DOHH2 (cell line): ENCODE measurements at regions not wholly inside any gene's neighbourhood (a gene's known extent, or its start where the extent isn't known, plus 50 kb on each side); places are given as distances from the start of the nearest gene placed in this dataset.

ENCODE experiments used
- CTCF ChIP-seq: fragments of 200-600 bp; sonication (generic); IDR thresholded peaks from one replicate; pipeline ENCODE4 v1.5.1; 2014; ENCODE audit warnings: antibody characterized with exemption, mild to moderate bottlenecking, low read depth, low read length; ENCODE audit not compliant: poor library complexity, severe bottlenecking
- EZH2phosphoT487 ChIP-seq: fragments of 200-600 bp; sonication (generic); IDR thresholded peaks from 2 replicates; pipeline ENCODE4 v1.6.1; 2017; ENCODE audit warnings: borderline replicate concordance, mild to moderate bottlenecking, antibody characterized with exemption, low read length, moderate library complexity, mixed read lengths

GRCh38 chr4:170162416-170162815 lies 72.7 kb upstream of the AADAT start:
- no peak for TF ChIP-seq CTCF
- TF ChIP-seq EZH2phosphoT487 = no peak
